ENCODE measurements at regions not wholly inside any gene's neighbourhood (a gene's known extent, or its start where the extent isn't known, plus 50 kb on each side); places are given as distances from the start of the nearest gene placed in this dataset.

DNA sequence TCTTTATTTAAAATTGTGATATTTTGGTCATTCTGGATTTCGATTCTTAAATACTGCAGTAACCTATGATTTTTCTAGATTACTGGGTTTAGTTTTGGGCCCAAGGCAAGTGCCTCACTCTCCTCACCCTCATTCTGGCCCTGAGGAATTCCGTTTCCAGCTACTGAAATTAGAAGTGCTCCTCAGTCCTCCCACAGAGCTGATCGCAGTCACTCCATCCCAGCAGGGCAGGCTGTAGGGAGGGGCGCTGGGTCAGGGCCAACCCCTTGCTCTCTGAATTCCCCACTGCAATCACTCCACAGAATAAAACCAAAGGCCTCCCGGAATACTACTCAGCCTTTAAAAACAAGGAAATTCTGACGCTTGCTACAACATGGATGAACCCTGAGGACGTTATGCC lies 66.5 kb upstream of the DIO3 start:
- no peaks in the 10 kb centered on the region for H3K27me3 ChIP-seq (ENCODE audit: insufficient read depth, low read depth, low read length)
- H3K36me3 ChIP-seq (ENCODE audit: insufficient read depth, low read length): no peaks in the 10 kb centered on the region
- TF ChIP-seq, protein P1, sequence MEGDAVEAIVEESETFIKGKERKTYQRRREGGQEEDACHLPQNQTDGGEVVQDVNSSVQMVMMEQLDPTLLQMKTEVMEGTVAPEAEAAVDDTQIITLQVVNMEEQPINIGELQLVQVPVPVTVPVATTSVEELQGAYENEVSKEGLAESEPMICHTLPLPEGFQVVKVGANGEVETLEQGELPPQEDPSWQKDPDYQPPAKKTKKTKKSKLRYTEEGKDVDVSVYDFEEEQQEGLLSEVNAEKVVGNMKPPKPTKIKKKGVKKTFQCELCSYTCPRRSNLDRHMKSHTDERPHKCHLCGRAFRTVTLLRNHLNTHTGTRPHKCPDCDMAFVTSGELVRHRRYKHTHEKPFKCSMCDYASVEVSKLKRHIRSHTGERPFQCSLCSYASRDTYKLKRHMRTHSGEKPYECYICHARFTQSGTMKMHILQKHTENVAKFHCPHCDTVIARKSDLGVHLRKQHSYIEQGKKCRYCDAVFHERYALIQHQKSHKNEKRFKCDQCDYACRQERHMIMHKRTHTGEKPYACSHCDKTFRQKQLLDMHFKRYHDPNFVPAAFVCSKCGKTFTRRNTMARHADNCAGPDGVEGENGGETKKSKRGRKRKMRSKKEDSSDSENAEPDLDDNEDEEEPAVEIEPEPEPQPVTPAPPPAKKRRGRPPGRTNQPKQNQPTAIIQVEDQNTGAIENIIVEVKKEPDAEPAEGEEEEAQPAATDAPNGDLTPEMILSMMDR (IDR thresholded peaks at IDR 0.05; ENCODE audit: poor library complexity, severe bottlenecking): no peak
- TF ChIP-seq EP300 (conservative IDR thresholded peaks at IDR 0.05; ENCODE audit: poor library complexity, severe bottlenecking) (no peak), SMC3 (conservative IDR thresholded peaks at IDR 0.05; ENCODE audit: poor library complexity) (no peak), TAF1 (IDR thresholded peaks at IDR 0.05; ENCODE audit: low read depth) (no peak), EZH2 (IDR thresholded peaks at IDR 0.05; ENCODE audit: borderline replicate concordance, insufficient read depth, low read length, poor library complexity, severe bottlenecking) (no peak), MXI1 (conservative IDR thresholded peaks at IDR 0.05; ENCODE audit: poor library complexity, severe bottlenecking) (no peak), RAD21 (conservative IDR thresholded peaks at IDR 0.05) (no peak), POLR2AphosphoS5 (IDR thresholded peaks at IDR 0.05) (no peak)
- TF ChIP-seq, protein P2, sequence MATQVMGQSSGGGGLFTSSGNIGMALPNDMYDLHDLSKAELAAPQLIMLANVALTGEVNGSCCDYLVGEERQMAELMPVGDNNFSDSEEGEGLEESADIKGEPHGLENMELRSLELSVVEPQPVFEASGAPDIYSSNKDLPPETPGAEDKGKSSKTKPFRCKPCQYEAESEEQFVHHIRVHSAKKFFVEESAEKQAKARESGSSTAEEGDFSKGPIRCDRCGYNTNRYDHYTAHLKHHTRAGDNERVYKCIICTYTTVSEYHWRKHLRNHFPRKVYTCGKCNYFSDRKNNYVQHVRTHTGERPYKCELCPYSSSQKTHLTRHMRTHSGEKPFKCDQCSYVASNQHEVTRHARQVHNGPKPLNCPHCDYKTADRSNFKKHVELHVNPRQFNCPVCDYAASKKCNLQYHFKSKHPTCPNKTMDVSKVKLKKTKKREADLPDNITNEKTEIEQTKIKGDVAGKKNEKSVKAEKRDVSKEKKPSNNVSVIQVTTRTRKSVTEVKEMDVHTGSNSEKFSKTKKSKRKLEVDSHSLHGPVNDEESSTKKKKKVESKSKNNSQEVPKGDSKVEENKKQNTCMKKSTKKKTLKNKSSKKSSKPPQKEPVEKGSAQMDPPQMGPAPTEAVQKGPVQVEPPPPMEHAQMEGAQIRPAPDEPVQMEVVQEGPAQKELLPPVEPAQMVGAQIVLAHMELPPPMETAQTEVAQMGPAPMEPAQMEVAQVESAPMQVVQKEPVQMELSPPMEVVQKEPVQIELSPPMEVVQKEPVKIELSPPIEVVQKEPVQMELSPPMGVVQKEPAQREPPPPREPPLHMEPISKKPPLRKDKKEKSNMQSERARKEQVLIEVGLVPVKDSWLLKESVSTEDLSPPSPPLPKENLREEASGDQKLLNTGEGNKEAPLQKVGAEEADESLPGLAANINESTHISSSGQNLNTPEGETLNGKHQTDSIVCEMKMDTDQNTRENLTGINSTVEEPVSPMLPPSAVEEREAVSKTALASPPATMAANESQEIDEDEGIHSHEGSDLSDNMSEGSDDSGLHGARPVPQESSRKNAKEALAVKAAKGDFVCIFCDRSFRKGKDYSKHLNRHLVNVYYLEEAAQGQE (IDR thresholded peaks at IDR 0.05; ENCODE audit: borderline replicate concordance): no peak
- H3K4me3 ChIP-seq (ENCODE audit: low read length): no peak overlapping the region
- no peaks in the 10 kb centered on the region for H3K9me3 ChIP-seq (ENCODE audit: low read length)
- H4K20me1 ChIP-seq (ENCODE audit: insufficient read depth): no peaks in the 10 kb centered on the region
- no peak overlapping the region for H3K9ac ChIP-seq (ENCODE audit: low read length)
- no peaks in the 10 kb centered on the region for H3K79me2 ChIP-seq (replicated peaks; ENCODE audit: insufficient read depth, low read length)
- no peaks in the 10 kb centered on the region for H3K9me2 ChIP-seq (ENCODE audit: insufficient read depth, low read length)
- no peaks in the 10 kb centered on the region for H3F3A ChIP-seq (ENCODE audit: insufficient read depth, low read length, poor library complexity, severe bottlenecking)
- no peak overlapping the region for H3K4me2 ChIP-seq (ENCODE audit: low read length)
- no peak overlapping the region for H3K27ac ChIP-seq (ENCODE audit: low read length)
- H2AFZ ChIP-seq (ENCODE audit: low read depth, low read length): no peak overlapping the region

DNA sequence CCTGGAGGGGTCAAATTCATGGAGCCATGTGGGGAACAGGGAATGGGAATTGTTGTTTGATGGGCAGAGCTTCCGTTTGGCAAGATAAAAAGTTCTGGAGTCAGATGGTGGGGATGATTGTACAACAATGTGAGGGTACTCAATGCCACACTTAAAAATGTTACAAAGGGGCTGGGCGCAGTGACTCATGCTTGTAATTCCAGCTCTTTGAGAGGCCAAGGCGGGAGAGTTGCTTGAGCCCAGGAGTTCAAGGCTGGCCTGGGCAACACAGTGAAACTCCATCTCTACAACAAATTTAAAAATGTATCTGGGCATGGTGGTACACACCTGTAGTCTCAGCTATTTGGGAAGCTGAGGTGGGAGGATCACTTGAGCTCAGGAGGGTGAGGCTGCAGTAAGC lies 66.0 kb upstream of the DIO3 start:
- H3K79me2 ChIP-seq (replicated peaks; ENCODE audit: insufficient read depth, low read length): no peaks in the 10 kb centered on the region
- no peak overlapping the region for H3K27ac ChIP-seq (ENCODE audit: low read length)
- no peak overlapping the region for H3K9ac ChIP-seq (ENCODE audit: low read length)
- no peaks in the 10 kb centered on the region for H3K27me3 ChIP-seq (ENCODE audit: insufficient read depth, low read depth, low read length)
- TF ChIP-seq RAD21 (conservative IDR thresholded peaks at IDR 0.05) (no peak), SMC3 (conservative IDR thresholded peaks at IDR 0.05; ENCODE audit: poor library complexity) (no peak), EP300 (conservative IDR thresholded peaks at IDR 0.05; ENCODE audit: poor library complexity, severe bottlenecking) (no peak), MXI1 (conservative IDR thresholded peaks at IDR 0.05; ENCODE audit: poor library complexity, severe bottlenecking) (no peak), TAF1 (IDR thresholded peaks at IDR 0.05; ENCODE audit: low read depth) (no peak), POLR2AphosphoS5 (IDR thresholded peaks at IDR 0.05) (no peak), EZH2 (IDR thresholded peaks at IDR 0.05; ENCODE audit: borderline replicate concordance, insufficient read depth, low read length, poor library complexity, severe bottlenecking) (no peak)
- no peak overlapping the region for H2AFZ ChIP-seq (ENCODE audit: low read depth, low read length)
- no peak overlapping the region for H3K4me3 ChIP-seq (ENCODE audit: low read length)
- no peaks in the 10 kb centered on the region for H3K36me3 ChIP-seq (ENCODE audit: insufficient read depth, low read length)
- H3K4me2 ChIP-seq (ENCODE audit: low read length): no peak overlapping the region
- H3F3A ChIP-seq (ENCODE audit: insufficient read depth, low read length, poor library complexity, severe bottlenecking): no peaks in the 10 kb centered on the region
- H3K9me3 ChIP-seq (ENCODE audit: low read length): no peaks in the 10 kb centered on the region
- H4K20me1 ChIP-seq (ENCODE audit: insufficient read depth): no peaks in the 10 kb centered on the region
- H3K9me2 ChIP-seq (ENCODE audit: insufficient read depth, low read length): no peaks in the 10 kb centered on the region

All from neural cell (in vitro differentiated cells).